ENCODE measurements at regions not wholly inside any gene's neighbourhood (a gene's known extent, or its start where the extent isn't known, plus 50 kb on each side); places are given as distances from the start of the nearest gene placed in this dataset.

GRCh38 chr12:63018273-63018672 lies 83.3 kb upstream of the PPM1H start:
- TF ChIP-seq CTCF (conservative IDR thresholded peaks at IDR 0.05; ENCODE audit: low read depth, low read length) (no peak), EZH2 (IDR thresholded peaks at IDR 0.05; ENCODE audit: borderline replicate concordance, low read depth, low read length, poor library complexity, severe bottlenecking) (no peak)
